ENCODE measurements at regions not wholly inside any gene's neighbourhood (a gene's known extent, or its start where the extent isn't known, plus 50 kb on each side); places are given as distances from the start of the nearest gene placed in this dataset.
A peak's percentile ranks its signal among the peaks of the same experiment; 100 is the strongest.
"Not testable (repeated sequence)": the region's sequence is repeated elsewhere in the genome, so short reads cannot be mapped to it uniquely, and the experiment has no call there.

DNA sequence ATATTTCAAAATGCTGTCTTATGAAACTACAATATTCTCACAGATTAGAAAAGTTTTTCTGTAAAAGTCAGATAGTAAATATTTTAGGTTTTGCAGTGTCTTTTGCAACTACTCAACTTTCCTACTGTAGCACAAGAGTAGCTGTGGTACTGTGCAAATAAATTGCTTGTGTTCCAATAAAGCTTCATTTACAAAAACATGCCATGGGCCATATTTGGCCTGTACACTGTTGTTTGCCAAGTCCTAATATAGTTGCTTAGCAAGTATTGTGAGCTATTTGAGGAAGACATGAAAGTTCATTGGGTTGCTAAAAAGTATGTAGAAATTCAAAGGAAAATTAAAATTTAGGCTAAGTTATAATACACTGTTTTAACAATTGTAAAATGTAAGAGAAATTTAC, 80.0 kb downstream of the TFPI2 start:
- H3K9me3 ChIP-seq (ENCODE audit: control insufficient read depth, insufficient read depth, low read length) = no peaks in the 10 kb centered on the region
- no peak overlapping the region for H3K27ac ChIP-seq (ENCODE audit: low read depth, low read length)
- CTCF ChIA-PET = interaction anchor here (2.5 kb wide), 1 partner anchor 11 kb away, joined by 12 read pairs; no protein-coding TSS in a partner anchor
- TF ChIP-seq, protein P1, sequence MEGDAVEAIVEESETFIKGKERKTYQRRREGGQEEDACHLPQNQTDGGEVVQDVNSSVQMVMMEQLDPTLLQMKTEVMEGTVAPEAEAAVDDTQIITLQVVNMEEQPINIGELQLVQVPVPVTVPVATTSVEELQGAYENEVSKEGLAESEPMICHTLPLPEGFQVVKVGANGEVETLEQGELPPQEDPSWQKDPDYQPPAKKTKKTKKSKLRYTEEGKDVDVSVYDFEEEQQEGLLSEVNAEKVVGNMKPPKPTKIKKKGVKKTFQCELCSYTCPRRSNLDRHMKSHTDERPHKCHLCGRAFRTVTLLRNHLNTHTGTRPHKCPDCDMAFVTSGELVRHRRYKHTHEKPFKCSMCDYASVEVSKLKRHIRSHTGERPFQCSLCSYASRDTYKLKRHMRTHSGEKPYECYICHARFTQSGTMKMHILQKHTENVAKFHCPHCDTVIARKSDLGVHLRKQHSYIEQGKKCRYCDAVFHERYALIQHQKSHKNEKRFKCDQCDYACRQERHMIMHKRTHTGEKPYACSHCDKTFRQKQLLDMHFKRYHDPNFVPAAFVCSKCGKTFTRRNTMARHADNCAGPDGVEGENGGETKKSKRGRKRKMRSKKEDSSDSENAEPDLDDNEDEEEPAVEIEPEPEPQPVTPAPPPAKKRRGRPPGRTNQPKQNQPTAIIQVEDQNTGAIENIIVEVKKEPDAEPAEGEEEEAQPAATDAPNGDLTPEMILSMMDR (IDR thresholded peaks at IDR 0.05; ENCODE audit: low read depth, low read length) = no peak
- H3K4me3 ChIP-seq (ENCODE audit: low read depth, low read length) = no peak overlapping the region
- no peak for DNase-seq (ENCODE audit: low read depth, low spot score)
- H3K27me3 ChIP-seq (ENCODE audit: control insufficient read depth, insufficient read depth, low read length) = no peaks in the 10 kb centered on the region
- POLR2A ChIA-PET = no interaction called here

DNA sequence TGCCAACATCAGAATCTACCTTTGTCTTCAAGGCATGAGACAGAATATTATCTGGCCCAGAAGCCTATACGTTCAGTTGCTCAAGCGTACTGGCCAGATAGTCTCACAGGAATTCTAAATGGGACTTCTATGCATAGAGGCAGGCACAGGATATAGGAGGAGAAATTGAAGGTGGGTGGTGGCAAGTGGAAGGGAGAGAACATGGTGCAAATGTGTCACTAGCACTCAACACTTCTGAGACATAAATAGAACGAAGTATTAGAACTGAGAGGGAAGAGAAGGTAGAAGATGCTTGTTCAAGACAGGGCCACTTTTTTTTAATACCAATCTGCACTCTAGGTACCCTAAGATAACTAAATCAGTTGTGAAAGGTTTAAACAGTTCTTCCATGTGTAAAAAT, 85.8 kb downstream of the TFPI2 start:
- Histone ChIP-seq H3K4me3 (ENCODE audit: low read depth, low read length) (no peak overlapping the region), H3K27me3 (ENCODE audit: control insufficient read depth, insufficient read depth, low read length) (no peaks in the 10 kb centered on the region), H3K27ac (ENCODE audit: low read depth, low read length) (no peak overlapping the region), H3K9me3 (ENCODE audit: control insufficient read depth, insufficient read depth, low read length) (no peaks in the 10 kb centered on the region)
- POLR2A ChIA-PET = no interaction called here
- no peak for DNase-seq (ENCODE audit: low read depth, low spot score)
- CTCF ChIA-PET = no interaction called here
- TF ChIP-seq, protein P1 (IDR thresholded peaks at IDR 0.05; ENCODE audit: low read depth, low read length) = no peak

DNA sequence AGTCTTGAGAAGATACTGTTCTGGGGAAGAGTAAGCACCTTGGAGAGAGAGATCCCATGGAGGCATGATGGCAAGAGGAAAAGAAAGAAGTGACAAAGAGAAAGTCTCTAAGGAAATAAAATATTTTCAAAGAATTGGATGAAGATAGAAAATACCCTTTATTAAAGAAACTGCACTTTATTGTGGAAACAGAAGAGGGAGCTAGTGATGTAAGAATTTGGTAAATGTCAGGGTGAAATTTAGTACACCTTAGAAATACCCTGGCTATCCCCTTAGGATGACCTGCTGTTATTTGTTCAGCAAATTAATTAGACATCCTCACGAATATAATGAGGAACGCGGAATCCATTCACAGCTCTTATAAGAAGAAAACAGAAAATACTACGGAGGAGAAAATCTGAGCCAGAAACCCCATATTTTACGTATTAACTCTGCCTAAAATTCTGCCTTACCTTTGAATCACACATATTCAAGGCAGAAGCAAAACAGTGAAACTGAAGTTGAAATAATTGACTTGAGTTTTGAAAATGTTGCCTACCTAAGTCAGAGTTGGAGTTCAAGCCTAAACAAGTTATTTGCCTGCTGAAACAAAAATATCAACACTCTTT, 90.7 kb downstream of the TFPI2 start:
- TF ChIP-seq, protein P1 (IDR thresholded peaks at IDR 0.05; ENCODE audit: low read depth, low read length) = peak; percentile 61
- H3K27me3 ChIP-seq (ENCODE audit: control insufficient read depth, insufficient read depth, low read length) = no peaks in the 10 kb centered on the region
- H3K4me3 ChIP-seq (ENCODE audit: low read depth, low read length) = no peak overlapping the region
- no peak for DNase-seq (ENCODE audit: low read depth, low spot score)
- ChIA-PET POLR2A (no interaction called here), CTCF (interaction anchor here (0.5 to 6.9 kb wide), 15 partner anchors 10 to 751 kb away, joined by 3 to 48 read pairs (median 3); partner anchors contain the start of gene GNGT1)
- H3K27ac ChIP-seq (ENCODE audit: low read depth, low read length) = no peak overlapping the region
- H3K9me3 ChIP-seq (ENCODE audit: control insufficient read depth, insufficient read depth, low read length) = no peaks in the 10 kb centered on the region

DNA sequence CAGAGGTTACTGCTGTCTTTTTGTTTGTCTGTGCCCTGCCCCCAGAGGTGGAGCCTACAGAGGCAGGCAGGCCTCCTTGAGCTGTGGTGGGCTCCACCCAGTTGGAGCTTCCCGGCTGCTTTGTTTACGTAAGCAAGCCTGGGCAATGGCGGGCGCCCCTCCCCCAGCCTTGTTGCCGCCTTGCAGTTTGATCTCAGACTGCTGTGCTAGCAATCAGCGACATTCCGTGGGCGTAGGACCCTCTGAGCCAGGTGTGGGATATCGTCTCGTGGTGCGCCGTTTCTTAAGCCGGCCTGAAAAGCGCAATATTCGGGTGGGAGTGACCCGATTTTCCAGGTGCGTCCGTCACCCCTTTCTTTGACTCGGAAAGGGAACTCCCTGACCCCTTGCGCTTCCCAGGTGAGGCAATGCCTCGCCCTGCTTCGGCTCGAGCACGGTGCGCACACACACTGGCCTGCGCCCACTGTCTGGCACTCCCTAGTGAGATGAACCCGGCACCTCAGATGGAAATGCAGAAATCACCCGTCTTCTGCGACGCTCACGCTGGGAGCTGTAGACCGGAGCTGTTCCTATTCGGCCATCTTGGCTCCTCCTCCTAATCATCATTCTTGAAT, 97.4 kb downstream of the TFPI2 start:
- H3K4me3 ChIP-seq (ENCODE audit: low read depth, low read length); H3K27me3 ChIP-seq (ENCODE audit: control insufficient read depth, insufficient read depth, low read length); H3K9me3 ChIP-seq (ENCODE audit: control insufficient read depth, insufficient read depth, low read length); CTCF ChIA-PET; POLR2A ChIA-PET; H3K27ac ChIP-seq (ENCODE audit: low read depth, low read length); DNase-seq (ENCODE audit: low read depth, low spot score): not testable (repeated sequence)

DNA sequence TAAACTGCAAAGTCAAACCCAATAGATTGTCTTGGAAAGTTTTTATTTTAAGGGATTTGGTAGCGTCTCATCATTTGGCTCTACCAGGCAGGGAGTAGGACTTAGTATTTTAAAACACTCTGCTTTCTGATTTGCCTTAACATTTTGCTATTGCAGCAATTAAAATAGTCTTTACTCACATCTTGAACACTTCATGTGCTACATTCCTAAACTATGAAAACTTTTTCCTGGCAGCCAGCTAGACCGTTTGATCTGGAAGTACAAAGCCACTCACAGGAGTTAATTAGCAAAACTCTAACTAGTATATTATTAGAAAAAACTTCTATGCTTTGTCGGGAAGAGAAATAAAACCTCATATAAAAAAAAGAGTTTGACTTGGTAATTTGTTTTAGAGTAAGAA, 111.4 kb downstream of the TFPI2 start:
- DNase-seq (ENCODE audit: low read depth, low spot score) = no peak
- TF ChIP-seq, protein P1 (IDR thresholded peaks at IDR 0.05; ENCODE audit: low read depth, low read length) = no peak
- POLR2A ChIA-PET = no interaction called here
- CTCF ChIA-PET = no interaction called here
- Histone ChIP-seq H3K4me3 (ENCODE audit: low read depth, low read length) (no peak overlapping the region), H3K27ac (ENCODE audit: low read depth, low read length) (no peak overlapping the region), H3K9me3 (ENCODE audit: control insufficient read depth, insufficient read depth, low read length) (no peaks in the 10 kb centered on the region), H3K27me3 (ENCODE audit: control insufficient read depth, insufficient read depth, low read length) (no peaks in the 10 kb centered on the region)
